GM12878 (cell line): ENCODE measurements at regions not wholly inside any gene's neighbourhood (a gene's known extent, or its start where the extent isn't known, plus 50 kb on each side); places are given as distances from the start of the nearest gene placed in this dataset.

Experiments
- ATAC-seq: fragments of 200-7000 bp; cut with Tn5 transposase; 3 replicates; pipeline ENCODE4 v1.9.1; 2020; ENCODE audit warnings: mild to moderate bottlenecking, moderate library complexity
- BruUV-seq: library from RNA; stranded (reverse); fragments of 400-500 nt; replicated peaks from 2 replicates; lab custom pipeline; 2021; lab: Mats Ljungman, UMichigan
- CTCF ChIA-PET: fragments of 300-600 bp; sonication (Branson Sonifier 250); formaldehyde crosslinking; extraction: SDS; loops from one replicate; lab custom pipeline; 2021; ENCODE audit warnings: inconsistent platforms; lab: Yijun Ruan, JAX
- POLR2A ChIA-PET: fragments of 350-600 bp; formaldehyde crosslinking; extraction: SDS; loops from one replicate; lab custom pipeline; 2021; ENCODE audit warnings: inconsistent platforms; lab: Charles Lee
- RAD21 ChIA-PET: fragments of 300-600 bp; sonication (Branson Sonifier 250); formaldehyde crosslinking; loops from one replicate; lab custom pipeline; 2023; ENCODE audit warnings: antibody characterized with exemption; ENCODE audit not compliant: unreplicated experiment; lab: Charles Lee
- SMC1A ChIA-PET: fragments of 300-600 bp; sonication (Branson Sonifier 250); formaldehyde crosslinking; loops from one replicate; lab custom pipeline; 2023; ENCODE audit not compliant: unreplicated experiment, uncharacterized antibody; lab: Charles Lee
- DNase-seq: peaks from one replicate; pipeline ENCODE4 v3.0.0-alpha.2; 2011; ENCODE audit warnings: low read depth, low spot score
- FAIRE-seq: peaks from 3 replicates; lab custom pipeline; 2011; peaks lifted over from hg19 to GRCh38; lab: Jason Lieb, UNC
- H2AFZ ChIP-seq: 2 replicates; pipeline ENCODE4 v1.6.0; 2011; ENCODE audit warnings: low read depth, low read length, control low read depth; ENCODE audit not compliant: control insufficient read depth
- H3K27ac ChIP-seq: 2 replicates; pipeline ENCODE4 v1.5.1; 2011; ENCODE audit warnings: control low read depth; ENCODE audit not compliant: control insufficient read depth, insufficient read depth
- H3K27me3 ChIP-seq, 2 experiments: replicated peaks in 1 of 2; 2 replicates each; pipeline versions ENCODE4 v1.6.0 to v1.6.1; 2011; ENCODE audit warnings: low read length in 1 of 2; ENCODE audit not compliant: control insufficient read depth in 2 of 2, insufficient read depth in 2 of 2
- H3K36me3 ChIP-seq, 2 experiments: 2 replicates each; pipeline ENCODE4 v1.5.1; 2011; ENCODE audit warnings: low read length in 1 of 2; ENCODE audit not compliant: control insufficient read depth in 2 of 2, insufficient read depth in 2 of 2
- H3K4me1 ChIP-seq: 2 replicates; pipeline ENCODE4 v1.6.1; 2011; ENCODE audit warnings: mild to moderate bottlenecking, low read length, moderate library complexity, mixed read lengths; ENCODE audit not compliant: control insufficient read depth, insufficient read depth
- H3K4me2 ChIP-seq: 2 replicates; pipeline ENCODE4 v1.6.0; 2011; ENCODE audit warnings: control low read depth; ENCODE audit not compliant: control insufficient read depth, insufficient read depth
- H3K4me3 ChIP-seq: fragments of 200-600 bp; sonication (generic); 2 replicates; pipeline ENCODE4 v1.5.1; 2016
- H3K79me2 ChIP-seq: 2 replicates; pipeline ENCODE4 v1.6.0; 2011; ENCODE audit warnings: low read length; ENCODE audit not compliant: control insufficient read depth, insufficient read depth
- H3K9ac ChIP-seq: 2 replicates; pipeline ENCODE4 v1.8.0; 2011; ENCODE audit warnings: low read length, control low read depth, mixed read lengths; ENCODE audit not compliant: control insufficient read depth, insufficient read depth
- H3K9me3 ChIP-seq: replicated peaks from 3 replicates; pipeline ENCODE4 v1.5.1; 2011; ENCODE audit warnings: mild to moderate bottlenecking, low read length; ENCODE audit not compliant: control insufficient read depth, insufficient read depth
- H4K20me1 ChIP-seq: 2 replicates; pipeline ENCODE4 v1.6.0; 2011; ENCODE audit not compliant: control insufficient read depth, insufficient read depth
- IRF4 ChIP-seq: IDR thresholded peaks from 2 replicates; pipeline ENCODE4 v1.6.1; 2011; ENCODE audit warnings: low read depth, low read length
- ZNF274 ChIP-seq: IDR thresholded peaks from one replicate; pipeline ENCODE4 v1.8.0; 2011; ENCODE audit not compliant: insufficient read length, insufficient read depth
- ZNF622 ChIP-seq: fragments of 450-650 bp; IDR thresholded peaks from 2 replicates; pipeline ENCODE4 v1.6.1; 2017; ENCODE audit warnings: mild to moderate bottlenecking, inconsistent platforms
- WGBS: methylation state at CpG from one replicate; pipeline ENCODE4 v1.1.6; 2016; ENCODE audit warnings: low lambda C conversion rate; ENCODE audit not compliant: insufficient replicate concordance, insufficient coverage; ENCODE audit errors: missing lambda C conversion rate; 5-methylcytosine and 5-hydroxymethylcytosine counted together
- in situ Hi-C: fragments of 300-500 bp; cut with MboI; formaldehyde crosslinking; loops from 9 replicates; pipeline ENCODE4 v1.14.3; 2018; ENCODE audit warnings: mixed read lengths
- intact Hi-C: fragments of 100-400 bp; cut with micrococcal nuclease; formaldehyde crosslinking; loops from one replicate; pipeline ENCODE4 v1.14.2; 2022; ENCODE audit not compliant: unreplicated experiment
- TF ChIP-seq, protein P1 (sequence below): fragments of 450-650 bp; conservative IDR thresholded peaks from 2 replicates; pipeline ENCODE4 v1.6.1; 2017; ENCODE audit warnings: mild to moderate bottlenecking, moderate library complexity

DNA sequence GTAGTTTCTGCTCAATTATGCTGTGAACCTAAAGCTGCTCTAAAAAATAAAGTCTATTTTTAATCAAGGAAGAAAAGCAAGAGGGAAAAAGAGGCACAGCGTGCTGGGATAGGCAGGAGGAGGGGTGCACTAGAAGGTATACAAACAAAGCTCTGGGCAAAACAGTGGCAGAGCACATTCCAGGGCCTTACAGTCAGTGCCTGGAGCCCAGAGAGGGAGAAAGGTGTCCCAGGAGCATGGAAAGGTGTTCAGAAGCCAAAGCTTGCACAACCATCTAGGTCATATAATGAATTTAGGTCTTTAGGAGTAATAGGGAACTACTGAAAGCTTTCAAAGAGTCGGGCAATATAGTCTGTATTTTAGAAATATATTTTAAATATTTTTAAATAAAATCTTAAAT lies 163.6 kb upstream of the PALMD start (continued):
- TF ChIP-seq, protein P1, sequence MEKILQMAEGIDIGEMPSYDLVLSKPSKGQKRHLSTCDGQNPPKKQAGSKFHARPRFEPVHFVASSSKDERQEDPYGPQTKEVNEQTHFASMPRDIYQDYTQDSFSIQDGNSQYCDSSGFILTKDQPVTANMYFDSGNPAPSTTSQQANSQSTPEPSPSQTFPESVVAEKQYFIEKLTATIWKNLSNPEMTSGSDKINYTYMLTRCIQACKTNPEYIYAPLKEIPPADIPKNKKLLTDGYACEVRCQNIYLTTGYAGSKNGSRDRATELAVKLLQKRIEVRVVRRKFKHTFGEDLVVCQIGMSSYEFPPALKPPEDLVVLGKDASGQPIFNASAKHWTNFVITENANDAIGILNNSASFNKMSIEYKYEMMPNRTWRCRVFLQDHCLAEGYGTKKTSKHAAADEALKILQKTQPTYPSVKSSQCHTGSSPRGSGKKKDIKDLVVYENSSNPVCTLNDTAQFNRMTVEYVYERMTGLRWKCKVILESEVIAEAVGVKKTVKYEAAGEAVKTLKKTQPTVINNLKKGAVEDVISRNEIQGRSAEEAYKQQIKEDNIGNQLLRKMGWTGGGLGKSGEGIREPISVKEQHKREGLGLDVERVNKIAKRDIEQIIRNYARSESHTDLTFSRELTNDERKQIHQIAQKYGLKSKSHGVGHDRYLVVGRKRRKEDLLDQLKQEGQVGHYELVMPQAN: no peak

DNA sequence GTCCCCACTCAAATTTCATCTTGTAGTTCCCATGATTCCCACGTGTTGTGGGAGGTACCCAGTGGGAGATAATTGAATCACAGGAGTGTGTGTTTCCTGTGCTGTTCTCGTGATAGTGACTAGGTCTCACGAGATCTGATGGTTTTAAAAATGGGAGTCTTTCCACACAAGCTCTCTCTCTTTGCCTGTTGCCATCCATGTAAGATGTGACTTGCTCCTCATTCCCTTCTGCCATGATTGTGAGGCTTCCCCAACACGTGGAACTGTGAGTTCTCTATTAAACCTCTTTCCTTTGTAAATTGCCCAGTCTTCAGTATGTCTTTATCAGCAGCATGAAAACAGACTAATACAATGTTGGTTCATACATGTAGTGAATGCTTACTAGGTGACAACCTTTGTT lies 163.2 kb upstream of the PALMD start:
- CTCF ChIA-PET: interaction anchor here (0.6 to 4.7 kb wide), 9 partner anchors 12 to 689 kb away, joined by 3 to 66 read pairs (median 4); no protein-coding TSS in a partner anchor
- WGBS: 0% methylated on average over 4 of the region's 4 CpGs
- intact Hi-C loops: loop anchor here (5.0 kb wide), 1 partner anchor 225 kb away; no protein-coding TSS in a partner anchor

More for the DNA sequence above, 163.2 kb upstream of the PALMD start:
- no peak overlapping the region for H3K27ac ChIP-seq
- FAIRE-seq (no peak), ATAC-seq (no peak), DNase-seq (no peak)
- H3K79me2 ChIP-seq: no peaks in the 10 kb centered on the region
- ChIA-PET RAD21 (interaction anchor here (3.5 kb wide), 1 partner anchor 301 kb away, joined by 33 read pairs; no protein-coding TSS in a partner anchor), POLR2A (no interaction called here)
- H2AFZ ChIP-seq: no peak overlapping the region
- no peaks in the 10 kb centered on the region for H4K20me1 ChIP-seq
- no peaks in the 10 kb centered on the region for H3K4me1 ChIP-seq
- no peaks in the 10 kb centered on the region for H3K36me3 ChIP-seq
- peaks cover 0 to 2% of the 10 kb centered on the region in 2 experiments; a peak in 1 of 4 replicates for H3K27me3 ChIP-seq
- H3K4me2 ChIP-seq: no peak overlapping the region
- H3K9me3 ChIP-seq: no peaks in the 10 kb centered on the region
- H3K4me3 ChIP-seq: no peak overlapping the region
- no peak for TF ChIP-seq ZNF622
- TF ChIP-seq IRF4: no peak
- TF ChIP-seq ZNF274: no peak
- TF ChIP-seq, all 136 proteins: peak for 0
- in situ Hi-C loops: loop anchor here (25.0 kb wide), 1 partner anchor 695 kb away; no protein-coding TSS in a partner anchor
- no TSS peak for BruUV-seq
- H3K9ac ChIP-seq: no peak overlapping the region
- SMC1A ChIA-PET: interaction anchor here (1.3 to 4.5 kb wide), 4 partner anchors 9 to 305 kb away, joined by 4 to 23 read pairs (median 12); no protein-coding TSS in a partner anchor
